ENCODE measurements at regions not wholly inside any gene's neighbourhood (a gene's known extent, or its start where the extent isn't known, plus 50 kb on each side); places are given as distances from the start of the nearest gene placed in this dataset.

- no peak for TF ChIP-seq SPI1 (IDR thresholded peaks at IDR 0.05; ENCODE audit: borderline replicate concordance, low read depth)
- no peak for TF ChIP-seq GABPA (IDR thresholded peaks at IDR 0.05; ENCODE audit: low read depth)
- TF ChIP-seq POLR2AphosphoS5 (IDR thresholded peaks at IDR 0.05; ENCODE audit: low read depth): no peak
- TF ChIP-seq, protein P1, sequence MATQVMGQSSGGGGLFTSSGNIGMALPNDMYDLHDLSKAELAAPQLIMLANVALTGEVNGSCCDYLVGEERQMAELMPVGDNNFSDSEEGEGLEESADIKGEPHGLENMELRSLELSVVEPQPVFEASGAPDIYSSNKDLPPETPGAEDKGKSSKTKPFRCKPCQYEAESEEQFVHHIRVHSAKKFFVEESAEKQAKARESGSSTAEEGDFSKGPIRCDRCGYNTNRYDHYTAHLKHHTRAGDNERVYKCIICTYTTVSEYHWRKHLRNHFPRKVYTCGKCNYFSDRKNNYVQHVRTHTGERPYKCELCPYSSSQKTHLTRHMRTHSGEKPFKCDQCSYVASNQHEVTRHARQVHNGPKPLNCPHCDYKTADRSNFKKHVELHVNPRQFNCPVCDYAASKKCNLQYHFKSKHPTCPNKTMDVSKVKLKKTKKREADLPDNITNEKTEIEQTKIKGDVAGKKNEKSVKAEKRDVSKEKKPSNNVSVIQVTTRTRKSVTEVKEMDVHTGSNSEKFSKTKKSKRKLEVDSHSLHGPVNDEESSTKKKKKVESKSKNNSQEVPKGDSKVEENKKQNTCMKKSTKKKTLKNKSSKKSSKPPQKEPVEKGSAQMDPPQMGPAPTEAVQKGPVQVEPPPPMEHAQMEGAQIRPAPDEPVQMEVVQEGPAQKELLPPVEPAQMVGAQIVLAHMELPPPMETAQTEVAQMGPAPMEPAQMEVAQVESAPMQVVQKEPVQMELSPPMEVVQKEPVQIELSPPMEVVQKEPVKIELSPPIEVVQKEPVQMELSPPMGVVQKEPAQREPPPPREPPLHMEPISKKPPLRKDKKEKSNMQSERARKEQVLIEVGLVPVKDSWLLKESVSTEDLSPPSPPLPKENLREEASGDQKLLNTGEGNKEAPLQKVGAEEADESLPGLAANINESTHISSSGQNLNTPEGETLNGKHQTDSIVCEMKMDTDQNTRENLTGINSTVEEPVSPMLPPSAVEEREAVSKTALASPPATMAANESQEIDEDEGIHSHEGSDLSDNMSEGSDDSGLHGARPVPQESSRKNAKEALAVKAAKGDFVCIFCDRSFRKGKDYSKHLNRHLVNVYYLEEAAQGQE (IDR thresholded peaks at IDR 0.05; ENCODE audit: insufficient replicate concordance, low read depth): no peak
- TF ChIP-seq, protein P2, sequence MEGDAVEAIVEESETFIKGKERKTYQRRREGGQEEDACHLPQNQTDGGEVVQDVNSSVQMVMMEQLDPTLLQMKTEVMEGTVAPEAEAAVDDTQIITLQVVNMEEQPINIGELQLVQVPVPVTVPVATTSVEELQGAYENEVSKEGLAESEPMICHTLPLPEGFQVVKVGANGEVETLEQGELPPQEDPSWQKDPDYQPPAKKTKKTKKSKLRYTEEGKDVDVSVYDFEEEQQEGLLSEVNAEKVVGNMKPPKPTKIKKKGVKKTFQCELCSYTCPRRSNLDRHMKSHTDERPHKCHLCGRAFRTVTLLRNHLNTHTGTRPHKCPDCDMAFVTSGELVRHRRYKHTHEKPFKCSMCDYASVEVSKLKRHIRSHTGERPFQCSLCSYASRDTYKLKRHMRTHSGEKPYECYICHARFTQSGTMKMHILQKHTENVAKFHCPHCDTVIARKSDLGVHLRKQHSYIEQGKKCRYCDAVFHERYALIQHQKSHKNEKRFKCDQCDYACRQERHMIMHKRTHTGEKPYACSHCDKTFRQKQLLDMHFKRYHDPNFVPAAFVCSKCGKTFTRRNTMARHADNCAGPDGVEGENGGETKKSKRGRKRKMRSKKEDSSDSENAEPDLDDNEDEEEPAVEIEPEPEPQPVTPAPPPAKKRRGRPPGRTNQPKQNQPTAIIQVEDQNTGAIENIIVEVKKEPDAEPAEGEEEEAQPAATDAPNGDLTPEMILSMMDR (IDR thresholded peaks at IDR 0.05; ENCODE audit: insufficient read depth, low read length): no peak
- DNase-seq (ENCODE audit: low read depth in 1 of 2, low spot score in 1 of 2): no peak
- H3K4me3 ChIP-seq (replicated peaks; ENCODE audit: insufficient read depth, low read length): no peak overlapping the region
- H3K27ac ChIP-seq (replicated peaks): no peak overlapping the region
- no peaks in the 10 kb centered on the region for H3K27me3 ChIP-seq (ENCODE audit: insufficient read depth, poor library complexity, severe bottlenecking)
Measured at GRCh38 chr1:38456531-38456876, 403.1 kb downstream of the RRAGC start.

GRCh38 chr1:38455829-38456530 is 403.6 kb downstream of the RRAGC start:
- H3K27me3 ChIP-seq (ENCODE audit: insufficient read depth, poor library complexity, severe bottlenecking): no peaks in the 10 kb centered on the region
- H3K4me3 ChIP-seq (replicated peaks; ENCODE audit: insufficient read depth, low read length): no peak overlapping the region
- no peak for TF ChIP-seq SPI1 (IDR thresholded peaks at IDR 0.05; ENCODE audit: borderline replicate concordance, low read depth)
- TF ChIP-seq POLR2AphosphoS5 (IDR thresholded peaks at IDR 0.05; ENCODE audit: low read depth): no peak
- TF ChIP-seq, protein P1 (IDR thresholded peaks at IDR 0.05; ENCODE audit: insufficient replicate concordance, low read depth): no peak
- TF ChIP-seq GABPA (IDR thresholded peaks at IDR 0.05; ENCODE audit: low read depth): no peak
- TF ChIP-seq, protein P2 (IDR thresholded peaks at IDR 0.05; ENCODE audit: insufficient read depth, low read length): no peak
- DNase-seq (ENCODE audit: low read depth in 1 of 2, low spot score in 1 of 2): no peak
- H3K27ac ChIP-seq (replicated peaks): no peak overlapping the region

- TF ChIP-seq POLR2AphosphoS5 (IDR thresholded peaks at IDR 0.05; ENCODE audit: low read depth) (no peak), SPI1 (IDR thresholded peaks at IDR 0.05; ENCODE audit: borderline replicate concordance, low read depth) (no peak)
- TF ChIP-seq, protein P2 (IDR thresholded peaks at IDR 0.05; ENCODE audit: insufficient read depth, low read length): no peak
- Histone ChIP-seq H3K27me3 (ENCODE audit: insufficient read depth, poor library complexity, severe bottlenecking) (no peaks in the 10 kb centered on the region), H3K4me3 (replicated peaks; ENCODE audit: insufficient read depth, low read length) (no peak overlapping the region), H3K27ac (replicated peaks) (no peak overlapping the region)
- DNase-seq (ENCODE audit: low read depth in 1 of 2, low spot score in 1 of 2): no peak
Measured at GRCh38 chr1:38454749-38455441, 404.7 kb downstream of the RRAGC start.

All from HL-60 (cell line).